HG02885 (cell line): ENCODE measurements at regions not wholly inside any gene's neighbourhood (a gene's known extent, or its start where the extent isn't known, plus 50 kb on each side); places are given as distances from the start of the nearest gene placed in this dataset.
A peak's percentile ranks its signal among the peaks of the same experiment; 100 is the strongest.

Source experiments
- ATAC-seq: cut with Tn5 transposase; IDR thresholded peaks from one replicate; pipeline ENCODE4 v1.9.1; 2021; ENCODE audit warnings: mild to moderate bottlenecking; ENCODE audit not compliant: unreplicated experiment, poor library complexity

DNA sequence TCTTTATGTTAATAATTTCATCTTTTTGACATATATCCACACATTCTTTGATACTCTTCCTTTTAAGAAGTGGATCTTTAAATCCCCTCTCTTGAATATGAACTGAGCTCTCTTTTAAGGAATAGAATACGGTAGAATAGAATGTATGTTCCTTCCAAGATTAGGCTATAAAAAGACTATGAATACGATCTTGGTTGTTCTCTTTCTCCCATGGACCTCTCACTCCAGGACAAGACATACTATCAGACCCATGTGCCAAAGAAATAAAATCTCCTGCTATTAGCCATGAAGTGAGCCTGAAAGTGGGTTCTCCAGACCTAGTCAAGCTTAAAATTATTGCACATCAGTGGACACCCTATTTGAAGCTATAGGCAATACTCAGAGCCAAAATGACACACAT lies 392.2 kb upstream of the ANO3 start:
- no peak for ATAC-seq

DNA sequence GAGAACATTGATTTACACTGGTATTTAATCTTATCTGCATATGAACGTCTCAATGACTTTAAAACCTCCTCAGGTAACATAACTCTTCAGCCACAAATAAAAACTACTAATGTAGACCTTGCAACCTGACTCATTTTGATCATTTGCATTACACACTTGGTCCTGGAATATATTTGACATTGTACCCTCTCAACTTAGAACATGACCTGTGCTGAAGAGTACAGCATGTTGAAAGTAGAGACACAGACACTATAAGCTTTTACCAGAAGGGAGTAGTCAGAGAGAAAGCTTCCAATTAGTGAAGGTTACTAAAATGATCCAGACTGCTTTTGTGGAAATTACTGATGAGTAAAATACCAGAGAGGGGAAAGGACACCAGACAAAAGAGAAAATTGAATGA lies 390.6 kb upstream of the ANO3 start:
- no peak for ATAC-seq

DNA sequence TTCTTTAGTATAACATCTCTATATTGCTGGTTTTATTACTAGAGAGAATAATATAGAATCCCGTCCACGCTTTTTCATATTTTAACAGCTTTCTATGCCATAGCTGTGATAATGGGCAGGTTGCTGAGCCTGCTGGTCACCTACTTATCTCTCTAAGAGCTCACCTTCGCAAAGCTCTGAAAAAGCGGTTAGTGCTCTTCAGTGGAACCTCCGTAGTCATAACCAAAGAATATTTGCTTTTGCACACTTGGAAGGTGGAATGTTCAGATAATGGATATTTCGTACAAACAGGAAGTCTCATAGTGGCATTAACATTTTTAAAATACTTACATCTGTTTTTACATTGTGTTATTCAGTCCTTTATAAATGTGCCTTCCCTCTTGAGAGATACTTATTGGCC lies 388.9 kb upstream of the ANO3 start:
- no peak for ATAC-seq

DNA sequence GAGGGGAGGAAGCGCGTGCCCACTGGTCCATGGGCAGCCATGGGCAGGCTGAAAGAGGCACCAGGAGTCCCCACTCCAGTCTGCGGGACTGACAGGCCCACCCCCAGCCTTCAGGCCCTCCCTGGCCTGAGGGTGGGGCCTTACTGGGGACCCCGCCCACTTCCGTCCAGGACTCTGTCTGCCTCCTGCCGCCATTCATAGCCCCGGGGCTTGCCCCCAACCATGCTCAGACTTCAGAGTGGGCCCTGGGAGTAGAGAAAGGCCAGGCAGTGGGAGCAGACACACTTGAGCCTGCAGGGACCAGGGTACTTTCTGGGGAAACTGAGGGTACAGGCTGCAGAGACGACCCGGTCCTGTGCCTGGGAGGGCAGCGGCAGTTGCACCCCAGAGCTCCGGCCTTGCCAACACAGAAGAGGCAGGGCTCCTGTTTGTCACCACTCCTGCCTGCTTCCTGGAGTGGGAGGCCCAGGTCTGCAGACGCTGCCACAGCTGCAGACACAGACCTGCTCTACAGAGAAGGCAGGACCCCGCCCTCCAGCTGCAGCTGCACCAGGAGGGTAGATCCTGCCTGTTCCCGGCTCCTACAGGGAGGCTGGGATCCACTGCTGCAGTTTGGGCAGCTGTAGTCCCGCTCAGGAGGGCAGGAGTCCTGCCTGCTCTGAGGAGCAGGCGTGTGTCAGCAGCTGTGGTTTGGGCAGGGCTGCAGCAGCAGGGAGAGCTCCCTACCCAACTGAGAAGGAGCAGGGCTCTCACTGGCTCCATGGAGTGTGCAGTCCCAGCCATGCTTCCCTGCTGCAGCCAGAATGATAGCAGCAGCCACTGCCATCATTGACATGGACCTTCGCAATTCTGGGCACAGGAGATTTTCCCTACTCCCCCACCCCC lies 387.9 kb upstream of the ANO3 start:
- no peak for ATAC-seq

DNA sequence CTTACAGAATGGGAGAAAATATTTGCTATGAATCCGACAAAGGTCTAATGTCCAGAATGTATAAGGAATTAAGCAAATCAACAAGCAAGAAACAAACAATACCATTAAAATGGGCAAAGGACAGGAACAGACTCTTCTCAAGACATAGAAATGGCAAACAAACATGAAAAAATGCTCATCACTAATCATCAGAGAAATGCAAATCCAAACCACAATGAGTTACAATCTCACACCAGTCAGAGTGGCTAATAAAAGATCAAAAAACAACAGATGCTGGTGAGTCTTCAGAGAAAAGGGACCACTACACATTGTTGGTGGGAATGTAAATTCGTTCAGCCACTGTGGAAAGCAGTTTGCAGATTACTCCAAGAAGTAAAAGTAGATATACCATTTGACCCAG lies 382.0 kb upstream of the ANO3 start:
- no peak for ATAC-seq

DNA sequence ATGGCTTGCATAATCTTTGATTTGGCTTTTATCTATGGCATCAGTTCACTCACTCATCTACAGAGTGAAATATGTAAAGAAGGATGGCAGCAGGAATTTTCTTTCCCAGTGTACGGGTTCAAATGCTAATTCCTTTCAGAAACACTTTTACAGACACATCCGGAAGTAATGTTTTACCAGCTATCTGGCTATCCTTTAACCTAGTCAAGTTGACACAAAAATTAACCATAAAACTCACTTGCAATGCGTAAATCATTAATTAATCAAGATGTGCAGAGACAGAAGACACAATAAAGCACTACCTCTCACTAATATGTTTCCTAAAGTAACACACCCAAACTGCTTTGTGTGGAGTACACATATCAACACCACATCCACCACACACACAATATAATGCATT lies 378.9 kb upstream of the ANO3 start:
- ATAC-seq: no peak

DNA sequence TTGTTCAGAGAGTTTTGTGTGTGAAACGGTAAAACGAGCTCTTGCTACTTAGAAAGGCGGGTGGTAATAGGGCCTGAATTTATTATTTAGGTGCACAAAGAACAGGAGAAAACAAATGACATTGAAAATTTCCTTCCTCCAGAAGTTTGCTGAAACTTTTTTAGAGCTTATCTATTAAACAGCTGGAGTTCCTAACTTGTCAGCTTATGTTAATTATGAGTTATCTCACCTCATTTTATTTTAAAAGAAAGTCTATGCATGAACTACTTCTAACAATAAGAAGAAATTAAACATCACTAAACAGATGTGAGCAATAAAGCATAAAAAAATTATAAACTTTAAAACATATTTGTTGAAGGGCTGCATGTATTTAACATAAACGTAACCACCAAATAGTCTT lies 373.9 kb upstream of the ANO3 start:
- no peak for ATAC-seq

DNA sequence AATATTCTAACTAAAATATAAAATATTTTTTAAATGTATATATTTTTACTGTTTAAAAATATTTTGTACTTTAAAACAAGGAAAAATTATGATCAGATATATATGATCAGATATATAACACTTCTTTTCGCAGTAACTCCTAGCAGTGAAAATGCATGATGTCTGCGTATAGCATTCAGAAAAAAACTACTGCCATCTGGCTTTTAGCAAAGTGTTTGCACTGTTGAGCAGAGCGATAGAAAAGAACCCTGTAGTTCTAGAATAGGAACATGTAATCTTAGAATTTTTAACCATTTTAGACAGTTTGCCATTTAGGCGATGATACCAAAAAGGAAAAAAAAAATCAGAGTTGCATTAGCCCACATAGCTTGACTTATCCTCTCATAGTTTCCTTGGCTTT lies 370.4 kb upstream of the ANO3 start:
- ATAC-seq: no peak

DNA sequence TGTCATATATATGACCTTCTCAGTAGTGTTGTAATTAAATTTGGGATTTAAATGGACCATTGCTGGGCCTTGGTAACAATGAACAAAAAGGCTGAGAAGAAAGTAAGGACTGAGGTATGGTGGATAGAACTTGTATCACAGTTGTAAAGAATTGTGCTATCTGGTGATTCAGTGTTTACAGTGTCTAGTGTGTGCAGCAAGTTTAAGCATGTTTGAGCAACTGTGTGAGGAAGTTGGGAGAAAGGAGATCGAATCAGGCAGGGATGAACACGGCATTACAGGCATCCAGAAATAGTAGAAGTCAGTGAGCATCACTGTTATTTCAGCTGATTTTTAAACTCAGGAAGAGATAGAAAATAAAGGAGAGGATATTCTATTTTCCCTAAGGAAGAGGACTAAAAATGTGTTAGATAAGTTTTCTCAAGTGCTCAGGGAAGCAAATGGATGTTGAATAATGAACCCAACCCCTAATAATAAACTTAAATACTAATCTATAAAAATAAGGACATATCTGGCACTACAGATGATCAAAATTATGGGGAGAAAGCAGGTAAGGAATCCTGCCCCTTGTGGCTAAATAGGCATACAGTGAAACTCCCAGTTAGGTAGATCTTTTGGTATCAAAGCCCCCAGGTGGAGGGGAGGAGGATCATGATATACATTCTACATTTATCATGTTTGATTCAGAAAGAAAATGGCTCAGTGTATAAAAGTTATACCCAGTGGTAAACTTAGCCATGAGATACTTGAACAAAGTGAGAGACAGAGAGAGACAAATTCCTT lies 361.0 kb upstream of the ANO3 start:
- no peak for ATAC-seq

DNA sequence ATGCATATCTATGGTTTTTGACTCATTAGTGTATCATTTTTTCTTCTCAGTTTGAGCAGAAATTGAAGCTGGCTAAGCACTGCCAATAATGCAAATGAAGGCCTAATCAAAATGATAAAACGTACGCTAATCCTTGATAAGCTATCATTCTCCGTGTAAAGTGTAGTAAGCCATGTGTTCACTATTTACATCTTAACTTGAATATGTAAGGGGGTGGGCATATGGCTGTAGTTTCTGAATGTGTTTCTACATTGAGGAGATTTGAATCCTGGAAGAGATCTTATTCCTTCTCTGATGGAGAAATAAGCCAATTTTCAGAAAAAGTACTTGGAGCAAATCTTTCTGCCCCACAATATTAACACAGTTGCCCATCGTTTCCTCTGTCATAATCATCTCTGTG lies 351.8 kb upstream of the ANO3 start:
- no peak for ATAC-seq

DNA sequence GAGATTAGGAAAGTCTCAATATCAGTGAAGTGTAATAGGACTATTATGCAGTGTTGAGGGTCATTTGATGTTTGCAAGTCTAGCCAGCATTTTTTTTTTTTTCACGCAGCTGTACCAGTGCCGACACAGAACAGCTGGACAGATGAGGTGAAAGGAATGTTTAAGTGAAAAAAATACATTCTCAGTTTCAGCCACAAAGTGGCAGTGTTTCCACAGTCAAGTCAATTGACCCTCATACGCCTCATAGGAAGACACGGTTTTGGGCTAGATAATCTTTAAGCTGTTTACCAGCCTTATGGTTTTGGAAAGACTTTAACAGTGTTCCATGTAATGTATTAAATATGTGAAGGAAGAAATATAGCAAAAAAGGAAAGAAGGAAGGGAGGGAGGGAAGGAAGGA lies 349.9 kb upstream of the ANO3 start:
- peak; percentile 97 for ATAC-seq

DNA sequence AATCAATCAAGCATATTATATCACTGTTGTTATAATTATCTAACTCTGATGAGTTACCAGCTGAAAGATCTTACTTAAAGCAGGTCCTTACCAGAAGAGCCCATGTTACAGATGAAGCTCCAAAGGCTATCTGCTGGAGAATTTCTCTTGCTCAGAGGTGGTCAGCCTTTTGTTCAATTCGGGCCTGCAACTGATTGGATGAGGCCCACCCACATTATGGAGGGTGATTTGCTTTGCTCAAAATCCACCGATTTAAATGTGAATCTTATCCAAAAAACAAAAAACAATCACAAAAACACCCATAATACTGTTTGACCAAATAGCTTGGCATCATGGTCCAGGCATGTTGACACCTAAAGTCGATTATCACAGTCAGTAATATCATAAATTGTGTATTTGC lies 348.6 kb upstream of the ANO3 start:
- ATAC-seq: no peak

DNA sequence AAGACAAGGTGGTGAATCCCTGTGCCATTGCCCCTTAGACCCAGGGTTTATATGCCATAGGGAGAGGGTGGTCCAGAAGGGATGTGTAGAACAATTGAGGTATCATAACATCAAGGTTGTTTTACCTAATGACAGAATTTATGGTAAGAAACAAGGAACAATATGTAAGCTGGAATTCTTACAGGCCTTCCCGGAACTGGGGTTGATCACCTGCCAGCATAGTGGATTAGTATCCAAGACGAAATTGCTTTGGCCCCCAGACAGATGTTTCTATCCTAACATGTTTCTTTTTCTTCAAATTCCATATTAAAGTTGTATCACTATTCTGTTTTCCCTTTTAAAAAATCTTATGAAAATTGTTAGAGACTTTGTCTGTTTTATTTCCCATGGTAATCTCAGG lies 343.8 kb upstream of the ANO3 start:
- no peak for ATAC-seq

DNA sequence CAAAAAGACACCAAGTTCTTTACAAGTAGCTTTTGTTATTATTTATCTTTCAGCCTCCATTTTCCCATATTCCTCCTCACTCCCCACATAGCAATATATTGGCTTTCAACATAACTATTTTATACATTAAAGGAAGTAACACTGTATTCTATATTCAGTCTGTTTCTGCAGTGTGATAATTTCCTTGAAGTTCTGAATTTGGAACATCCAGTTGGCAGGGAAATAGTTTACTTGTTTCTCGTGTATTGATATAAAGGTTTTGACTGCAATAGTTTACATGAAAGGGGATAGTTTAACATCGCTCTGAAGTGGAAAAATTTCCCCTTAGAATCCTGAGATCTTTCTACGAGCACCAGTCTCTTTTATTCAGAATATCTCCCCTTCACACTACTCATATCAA lies 341.5 kb upstream of the ANO3 start:
- no peak for ATAC-seq

DNA sequence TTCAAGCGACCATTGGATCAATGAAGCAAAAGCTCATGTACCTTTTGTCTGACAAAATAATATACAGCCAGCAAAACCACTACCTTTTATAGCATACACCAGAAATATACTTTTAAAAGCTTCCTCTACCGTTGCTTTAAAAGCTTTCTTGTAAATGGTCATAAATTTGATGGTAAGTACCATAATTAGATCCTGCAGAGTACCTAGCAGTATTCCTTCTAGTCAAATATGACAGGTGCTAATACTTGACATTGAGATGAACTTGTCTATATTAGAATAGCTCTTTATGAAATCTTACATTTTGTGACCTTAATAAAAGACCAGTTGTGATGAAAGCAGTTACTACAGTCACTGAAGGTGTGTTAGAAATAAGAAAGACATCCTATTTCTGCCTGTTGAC lies 340.5 kb upstream of the ANO3 start:
- ATAC-seq: no peak

DNA sequence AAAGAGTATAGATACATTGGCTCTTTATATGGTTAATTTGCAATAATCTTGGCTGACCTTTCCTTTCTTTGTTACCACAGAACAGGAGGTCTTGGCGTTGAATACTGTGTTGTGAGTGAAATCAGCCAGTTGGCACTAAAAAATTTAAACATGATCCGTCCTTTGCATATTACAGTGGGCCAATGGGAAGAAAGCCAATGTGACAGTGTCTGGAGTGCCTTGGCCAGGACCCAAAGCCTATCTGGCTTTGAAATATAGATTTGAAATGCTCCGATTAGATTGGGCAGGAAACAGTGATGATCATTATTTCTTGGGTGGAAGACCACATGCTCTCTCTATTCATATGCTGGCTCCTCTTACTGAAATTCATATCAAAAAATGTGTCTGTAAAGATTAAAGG lies 339.6 kb upstream of the ANO3 start:
- ATAC-seq: no peak

DNA sequence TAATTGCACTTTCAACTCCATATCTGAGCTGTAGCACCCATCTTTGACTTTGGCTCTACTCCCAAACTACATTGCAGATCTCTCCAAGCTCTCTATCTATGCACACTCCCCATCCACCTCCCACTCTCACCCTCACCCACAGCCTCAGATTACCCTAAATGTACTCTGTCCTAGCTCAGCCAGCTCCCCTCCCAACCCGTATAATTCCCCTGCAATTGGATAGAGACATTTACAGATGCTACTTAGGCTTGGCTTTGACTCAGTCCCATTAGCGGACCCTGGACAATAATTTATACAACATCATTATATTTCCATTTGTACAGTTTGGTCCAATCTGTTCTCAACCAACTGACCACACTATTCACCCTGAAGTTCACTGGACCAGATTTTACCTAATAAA lies 338.9 kb upstream of the ANO3 start:
- ATAC-seq: no peak

DNA sequence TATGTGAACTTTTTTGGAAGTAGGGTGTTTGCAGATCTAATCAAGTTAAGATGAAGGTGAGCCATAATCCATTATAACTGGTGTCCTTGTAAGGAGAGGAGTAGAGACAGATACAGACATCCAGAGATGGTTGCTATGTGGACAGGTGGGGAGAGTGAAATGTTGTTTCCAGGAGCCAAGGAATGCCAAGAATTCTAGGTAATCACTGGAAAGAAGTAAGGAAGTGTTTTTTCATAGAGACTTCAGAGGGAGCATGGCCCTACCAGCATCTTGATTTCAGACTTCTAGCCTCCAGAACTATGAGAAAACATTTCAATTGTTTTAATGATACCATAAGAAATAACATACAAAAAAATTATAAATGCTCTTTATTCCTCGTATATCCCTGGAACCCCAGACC lies 320.5 kb upstream of the ANO3 start:
- ATAC-seq: no peak

DNA sequence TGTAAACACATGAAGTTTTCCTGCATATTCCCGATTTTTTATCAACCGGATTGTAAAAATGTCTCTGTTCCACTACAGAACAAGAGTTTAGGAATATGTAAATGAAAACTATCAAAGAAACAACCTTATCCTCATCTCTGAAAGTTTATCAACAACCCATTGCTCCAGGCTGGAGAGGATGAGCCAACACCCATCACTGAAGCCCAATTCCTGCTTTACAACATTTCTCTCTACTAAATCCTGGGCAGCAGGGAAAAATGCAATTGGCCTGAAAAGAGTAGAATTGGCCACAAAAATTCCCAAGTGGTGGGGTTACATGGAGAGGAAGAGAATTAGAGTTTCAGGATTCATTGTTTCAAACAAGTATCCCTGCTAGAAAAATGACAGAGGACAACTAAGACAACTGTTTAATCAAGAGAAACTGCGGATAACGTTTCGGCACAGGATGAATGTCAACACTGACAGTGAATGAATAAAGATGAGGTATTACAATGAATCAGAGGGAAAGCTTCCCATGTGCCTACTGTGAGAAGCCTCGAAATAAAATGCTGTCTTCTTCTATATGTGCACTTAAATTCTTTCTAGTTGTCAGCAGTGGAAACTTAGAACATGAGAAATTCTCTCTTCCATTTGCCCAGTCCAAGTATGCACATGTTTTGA lies 317.3 kb upstream of the ANO3 start:
- ATAC-seq: no peak

DNA sequence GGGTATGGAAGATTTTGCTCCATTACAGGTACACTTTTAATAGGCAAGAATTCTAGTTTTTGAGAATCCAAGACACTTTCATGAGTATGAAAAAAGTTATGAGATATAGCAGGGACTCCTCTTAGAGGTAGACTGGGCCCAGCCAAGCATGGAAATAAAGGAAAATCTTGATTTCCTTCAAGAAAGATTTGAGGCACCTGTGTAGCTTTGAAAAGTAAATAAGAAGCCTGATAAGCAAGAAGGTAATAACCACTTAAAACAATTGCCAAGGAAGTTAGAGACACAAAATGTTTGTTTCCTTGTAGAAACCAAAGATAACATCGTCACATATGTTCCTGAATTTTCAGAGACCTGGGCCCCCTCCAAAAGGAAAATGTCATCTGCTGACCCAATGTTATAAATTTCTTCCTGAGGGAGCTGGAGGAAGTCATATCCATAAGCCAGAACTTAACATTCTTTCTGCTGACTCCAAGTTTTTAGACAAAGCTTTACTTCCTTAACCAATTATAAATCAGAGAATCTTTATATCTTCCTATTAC lies 314.5 kb upstream of the ANO3 start:
- no peak for ATAC-seq

DNA sequence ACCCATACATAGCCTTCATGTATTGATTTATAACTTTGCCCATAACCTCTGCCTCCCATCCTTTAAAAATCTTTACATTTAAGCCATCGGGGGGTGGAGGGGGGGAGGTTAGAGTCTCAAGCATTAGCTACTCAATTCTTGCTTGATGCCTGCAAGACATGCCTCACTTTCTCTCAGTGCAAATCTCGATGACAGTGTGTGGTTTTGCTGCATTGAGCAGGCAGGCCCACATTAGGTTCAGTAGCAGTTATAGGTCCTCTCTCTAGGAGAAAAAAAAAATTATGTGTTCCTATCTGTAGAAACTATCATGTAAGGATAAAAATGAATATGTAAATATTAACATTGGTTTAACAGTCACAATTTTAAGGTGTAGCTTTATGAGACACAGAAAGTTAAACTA lies 314.0 kb upstream of the ANO3 start:
- no peak for ATAC-seq
